ENCODE measurements at regions not wholly inside any gene's neighbourhood (a gene's known extent, or its start where the extent isn't known, plus 50 kb on each side); places are given as distances from the start of the nearest gene placed in this dataset.

- H3K9me3 ChIP-seq (ENCODE audit: control insufficient read depth in 1 of 2, low read length in 2 of 2) = no peaks in the 10 kb centered on the region
- ChIA-PET POLR2A (ENCODE audit: partially characterized antibody) (no interaction called here), CTCF (ENCODE audit: partially characterized antibody) (no interaction called here)
- no peak for DNase-seq
- H3K4me1 ChIP-seq (ENCODE audit: insufficient read depth, low read length) = no peaks in the 10 kb centered on the region
- no peak overlapping the region for H3K4me3 ChIP-seq (ENCODE audit: low read length in 2 of 2)
- Mint-ChIP-seq H3K27ac (no peak overlapping the region), H3K27me3 (no peaks in the 10 kb centered on the region), H3K4me1 (no peaks in the 10 kb centered on the region), H3K4me3 (no peak overlapping the region), H3K36me3 (no peaks in the 10 kb centered on the region), H3K9me3 (peaks cover 0 to 6% (median 0%) of the 10 kb centered on the region in 8 donors)
- no peaks in the 10 kb centered on the region for H3K27me3 ChIP-seq (ENCODE audit: insufficient read depth, low read length)
- H3K27ac ChIP-seq (ENCODE audit: low read depth, low read length) = no peak overlapping the region
- intact Hi-C loops (cut with micrococcal nuclease) = no loop called here
- H3K36me3 ChIP-seq (ENCODE audit: insufficient read depth, low read length) = no peaks in the 10 kb centered on the region
These were observed 153.4 kb upstream of the THRB start for GRCh38 chr3:24648063-24648462.

- Histone ChIP-seq H3K4me3 (ENCODE audit: low read length in 2 of 2) (no peak overlapping the region), H3K27me3 (ENCODE audit: insufficient read depth, low read length) (no peaks in the 10 kb centered on the region), H3K9me3 (ENCODE audit: control insufficient read depth in 1 of 2, low read length in 2 of 2) (no peaks in the 10 kb centered on the region), H3K4me1 (ENCODE audit: insufficient read depth, low read length) (no peaks in the 10 kb centered on the region), H3K36me3 (ENCODE audit: insufficient read depth, low read length) (no peaks in the 10 kb centered on the region), H3K27ac (ENCODE audit: low read depth, low read length) (no peak overlapping the region)
- Mint-ChIP-seq H3K27ac (no peak overlapping the region), H3K9me3 (peaks cover 0 to 5% (median 0%) of the 10 kb centered on the region in 8 donors), H3K4me1 (no peaks in the 10 kb centered on the region), H3K27me3 (no peaks in the 10 kb centered on the region), H3K36me3 (no peaks in the 10 kb centered on the region), H3K4me3 (no peak overlapping the region)
- ChIA-PET CTCF (ENCODE audit: partially characterized antibody) (no interaction called here), POLR2A (ENCODE audit: partially characterized antibody) (no interaction called here)
- DNase-seq = no peak
- intact Hi-C loops (cut with micrococcal nuclease) = no loop called here
These were observed 156.2 kb upstream of the THRB start for GRCh38 chr3:24650839-24651238.

- CTCF ChIA-PET (ENCODE audit: partially characterized antibody) = no interaction called here
- H3K4me1 ChIP-seq (ENCODE audit: insufficient read depth, low read length) = no peaks in the 10 kb centered on the region
These were observed 163.3 kb upstream of the THRB start for GRCh38 chr3:24657870-24658510.

DNA sequence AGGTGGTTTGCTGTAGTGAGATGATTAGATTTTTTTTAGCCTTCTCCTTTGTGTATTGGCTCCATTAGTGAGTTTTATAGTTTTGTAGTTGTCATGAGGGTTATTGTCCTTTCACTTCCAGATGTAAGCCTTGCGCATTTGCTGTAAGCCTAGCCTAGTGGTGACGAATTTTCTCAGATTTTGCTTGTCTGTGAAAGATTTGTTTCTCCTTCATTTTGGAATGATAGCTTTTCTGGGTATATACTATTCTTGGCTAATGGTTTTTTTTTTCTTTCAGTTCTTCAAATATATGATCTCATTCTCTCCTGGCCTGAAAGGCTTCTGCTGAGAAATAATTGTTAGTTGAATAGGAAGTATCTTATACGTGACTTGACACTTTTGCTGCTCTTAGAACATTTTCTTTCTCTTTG, 166.5 kb upstream of the THRB start:
- Mint-ChIP-seq H3K4me1 (no peaks in the 10 kb centered on the region), H3K36me3 (no peaks in the 10 kb centered on the region), H3K9me3 (peaks cover 2 to 13% (median 3%) of the 10 kb centered on the region in 8 donors), H3K4me3 (no peak overlapping the region), H3K27me3 (no peaks in the 10 kb centered on the region), H3K27ac (no peak overlapping the region)
- Histone ChIP-seq H3K27me3 (ENCODE audit: insufficient read depth, low read length) (no peaks in the 10 kb centered on the region), H3K36me3 (ENCODE audit: insufficient read depth, low read length) (no peaks in the 10 kb centered on the region), H3K4me3 (ENCODE audit: low read length in 2 of 2) (no peak overlapping the region), H3K4me1 (ENCODE audit: insufficient read depth, low read length) (no peaks in the 10 kb centered on the region), H3K9me3 (ENCODE audit: control insufficient read depth in 1 of 2, low read length in 2 of 2) (no peaks in the 10 kb centered on the region), H3K27ac (ENCODE audit: low read depth, low read length) (no peak overlapping the region)
- CTCF ChIA-PET (ENCODE audit: partially characterized antibody) = no interaction called here
- intact Hi-C loops (cut with micrococcal nuclease) = no loop called here
- no peak for DNase-seq
- POLR2A ChIA-PET (ENCODE audit: partially characterized antibody) = no interaction called here

More at GRCh38 chr3:24657870-24658510, 163.3 kb upstream of the THRB start:
- Mint-ChIP-seq H3K9me3 (peaks cover 0 to 16% (median 3%) of the 10 kb centered on the region in 8 donors), H3K4me3 (no peak overlapping the region), H3K27ac (no peak overlapping the region), H3K36me3 (no peaks in the 10 kb centered on the region), H3K4me1 (no peaks in the 10 kb centered on the region), H3K27me3 (no peaks in the 10 kb centered on the region)
- H3K27me3 ChIP-seq (ENCODE audit: insufficient read depth, low read length) = no peaks in the 10 kb centered on the region
- H3K36me3 ChIP-seq (ENCODE audit: insufficient read depth, low read length) = no peaks in the 10 kb centered on the region
- intact Hi-C loops (cut with micrococcal nuclease) = no loop called here
- no peaks in the 10 kb centered on the region for H3K9me3 ChIP-seq (ENCODE audit: control insufficient read depth in 1 of 2, low read length in 2 of 2)
- H3K27ac ChIP-seq (ENCODE audit: low read depth, low read length) = no peak overlapping the region
- no peak for DNase-seq
- H3K4me3 ChIP-seq (ENCODE audit: low read length in 2 of 2) = no peak overlapping the region
- POLR2A ChIA-PET (ENCODE audit: partially characterized antibody) = no interaction called here

GRCh38 chr3:24662449-24663345, 168.0 kb upstream of the THRB start:
- no peak overlapping the region for H3K27ac ChIP-seq (ENCODE audit: low read depth, low read length)
- no peak for DNase-seq
- H3K4me1 ChIP-seq (ENCODE audit: insufficient read depth, low read length) = no peaks in the 10 kb centered on the region
- peaks cover 0 to 6% (median 3%) of the 10 kb centered on the region in 8 donors for H3K9me3 Mint-ChIP-seq
- POLR2A ChIA-PET (ENCODE audit: partially characterized antibody) = no interaction called here
- no peaks in the 10 kb centered on the region for H3K27me3 ChIP-seq (ENCODE audit: insufficient read depth, low read length)
- no peak overlapping the region for H3K27ac Mint-ChIP-seq
- intact Hi-C loops (cut with micrococcal nuclease) = no loop called here
- H3K36me3 ChIP-seq (ENCODE audit: insufficient read depth, low read length) = no peaks in the 10 kb centered on the region
- CTCF ChIA-PET (ENCODE audit: partially characterized antibody) = no interaction called here
- H3K36me3 Mint-ChIP-seq = no peaks in the 10 kb centered on the region
- H3K4me3 Mint-ChIP-seq = no peak overlapping the region
- H3K4me3 ChIP-seq (ENCODE audit: low read length in 2 of 2) = no peak overlapping the region
- no peaks in the 10 kb centered on the region for H3K9me3 ChIP-seq (ENCODE audit: control insufficient read depth in 1 of 2, low read length in 2 of 2)
- no peaks in the 10 kb centered on the region for H3K27me3 Mint-ChIP-seq
- no peaks in the 10 kb centered on the region for H3K4me1 Mint-ChIP-seq

GRCh38 chr3:24663406-24663805, 168.8 kb upstream of the THRB start:
- DNase-seq = no peak
- intact Hi-C loops (cut with micrococcal nuclease) = no loop called here
- Mint-ChIP-seq H3K27me3 (no peaks in the 10 kb centered on the region), H3K36me3 (no peaks in the 10 kb centered on the region), H3K9me3 (peaks cover 0 to 6% (median 3%) of the 10 kb centered on the region in 8 donors), H3K27ac (no peak overlapping the region), H3K4me1 (no peaks in the 10 kb centered on the region), H3K4me3 (no peak overlapping the region)
- Histone ChIP-seq H3K36me3 (ENCODE audit: insufficient read depth, low read length) (no peaks in the 10 kb centered on the region), H3K27ac (ENCODE audit: low read depth, low read length) (no peak overlapping the region), H3K4me3 (ENCODE audit: low read length in 2 of 2) (no peak overlapping the region), H3K4me1 (ENCODE audit: insufficient read depth, low read length) (no peaks in the 10 kb centered on the region), H3K9me3 (ENCODE audit: control insufficient read depth in 1 of 2, low read length in 2 of 2) (no peaks in the 10 kb centered on the region), H3K27me3 (ENCODE audit: insufficient read depth, low read length) (no peaks in the 10 kb centered on the region)
- CTCF ChIA-PET (ENCODE audit: partially characterized antibody) = no interaction called here
- POLR2A ChIA-PET (ENCODE audit: partially characterized antibody) = no interaction called here

GRCh38 chr3:24668039-24668438, 173.4 kb upstream of the THRB start:
- intact Hi-C loops (cut with micrococcal nuclease) = no loop called here
- Mint-ChIP-seq H3K4me1 (no peaks in the 10 kb centered on the region), H3K27ac (no peak overlapping the region), H3K4me3 (no peak overlapping the region), H3K9me3 (peaks cover 0 to 6% (median under 1%) of the 10 kb centered on the region in 8 donors), H3K36me3 (no peaks in the 10 kb centered on the region), H3K27me3 (no peaks in the 10 kb centered on the region)
- ChIA-PET CTCF (ENCODE audit: partially characterized antibody) (no interaction called here), POLR2A (ENCODE audit: partially characterized antibody) (no interaction called here)
- no peaks in the 10 kb centered on the region for H3K4me1 ChIP-seq (ENCODE audit: insufficient read depth, low read length)
- no peak overlapping the region for H3K4me3 ChIP-seq (ENCODE audit: low read length in 2 of 2)
- no peaks in the 10 kb centered on the region for H3K9me3 ChIP-seq (ENCODE audit: control insufficient read depth in 1 of 2, low read length in 2 of 2)
- DNase-seq = no peak
- no peaks in the 10 kb centered on the region for H3K36me3 ChIP-seq (ENCODE audit: insufficient read depth, low read length)
- H3K27me3 ChIP-seq (ENCODE audit: insufficient read depth, low read length) = no peaks in the 10 kb centered on the region
- no peak overlapping the region for H3K27ac ChIP-seq (ENCODE audit: low read depth, low read length)
